SH-SY5Y (cell line): ENCODE measurements at regions not wholly inside any gene's neighbourhood (a gene's known extent, or its start where the extent isn't known, plus 50 kb on each side); places are given as distances from the start of the nearest gene placed in this dataset.

ENCODE experiments used
- GATA2 ChIP-seq: IDR thresholded peaks from 2 replicates; pipeline ENCODE4 v1.6.1; 2011; ENCODE audit warnings: mild to moderate bottlenecking, low read depth, low read length
- GATA3 ChIP-seq: IDR thresholded peaks from 2 replicates; pipeline ENCODE4 v1.6.1; 2011; ENCODE audit warnings: low read depth, mild to moderate bottlenecking, low read length, moderate library complexity

DNA sequence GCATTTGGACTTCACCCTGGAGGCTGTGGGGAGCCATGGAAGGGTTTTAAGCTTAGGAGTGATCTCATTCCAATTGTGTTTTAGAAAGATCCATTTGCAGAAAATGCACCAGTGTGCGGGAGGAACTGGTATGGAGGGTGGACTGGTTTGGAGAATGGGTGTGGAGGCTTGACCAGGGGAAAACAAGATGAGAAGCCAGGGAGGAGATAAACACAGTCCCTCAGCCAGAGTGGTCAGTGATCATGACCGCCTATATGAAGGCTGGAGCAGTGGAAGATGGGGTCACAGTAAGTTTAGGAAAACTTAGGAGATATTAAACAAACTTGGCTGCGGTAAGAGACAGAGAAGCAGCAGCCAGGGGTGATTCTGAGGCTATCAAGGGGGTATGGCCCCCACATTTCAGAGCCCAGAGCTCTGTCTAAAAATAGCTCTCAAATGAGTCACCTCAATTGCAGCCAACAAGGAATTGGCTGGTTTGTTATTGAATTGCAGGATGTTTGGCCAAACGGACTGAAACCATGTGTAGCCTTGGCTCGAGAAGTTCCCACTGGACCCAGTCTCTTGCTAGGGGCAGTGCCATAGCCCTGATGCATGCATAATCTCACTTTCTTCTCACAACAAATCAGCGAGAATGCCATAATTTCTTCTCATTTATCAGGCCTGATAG, 159.9 kb upstream of the TOP1 start:
- TF ChIP-seq GATA2 (no peak), GATA3 (no peak)
